ENCODE measurements at regions not wholly inside any gene's neighbourhood (a gene's known extent, or its start where the extent isn't known, plus 50 kb on each side); places are given as distances from the start of the nearest gene placed in this dataset.
A peak's percentile ranks its signal among the peaks of the same experiment; 100 is the strongest.

DNA sequence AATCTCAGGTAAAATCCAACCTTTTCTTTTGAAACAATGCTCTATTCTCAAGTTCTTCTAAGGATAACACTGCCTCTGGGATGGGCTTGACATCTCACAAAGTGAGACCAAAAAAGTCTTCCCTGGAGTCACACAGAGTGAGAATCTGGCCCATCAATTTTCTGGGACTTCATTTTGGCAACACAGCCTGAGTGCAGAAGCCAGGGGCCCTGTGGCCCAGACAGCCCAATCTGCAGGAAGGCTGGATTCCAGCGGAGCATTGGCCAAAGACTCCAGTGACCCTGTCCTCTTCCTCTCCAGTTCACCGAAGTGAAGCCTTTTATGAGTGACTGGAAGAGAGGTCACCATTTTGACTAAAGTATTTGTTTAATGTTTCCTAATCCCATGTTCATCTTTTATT lies 105.1 kb downstream of the PLK2 start:
- Histone ChIP-seq H3K27ac (ENCODE audit: low read depth, low read length) (no peak overlapping the region), H3K9ac (ENCODE audit: extremely low read depth, low read length, poor library complexity, severe bottlenecking) (no peak overlapping the region), H3K27me3 (ENCODE audit: control insufficient read depth, insufficient read depth, low read length, poor library complexity, severe bottlenecking) (no peaks in the 10 kb centered on the region), H3K36me3 (ENCODE audit: control insufficient read depth, insufficient read depth, low read length) (no peaks in the 10 kb centered on the region), H3K9me3 (ENCODE audit: control insufficient read depth, low read length) (peaks cover 8% of the 10 kb centered on the region), H3K4me3 (ENCODE audit: low read length) (no peak overlapping the region), H3K4me1 (ENCODE audit: control insufficient read depth, insufficient read depth, low read length) (peaks cover 10% of the 10 kb centered on the region)
- TF ChIP-seq CTCF (conservative IDR thresholded peaks at IDR 0.05): no peak
- Mint-ChIP-seq H3K36me3 (ENCODE audit: low read depth) (no peaks in the 10 kb centered on the region), H3K27me3 (ENCODE audit: insufficient read depth) (no peaks in the 10 kb centered on the region), H3K4me3 (no peak overlapping the region), H3K27ac (peak overlapping the region; percentile 67), H3K9me3 (no peaks in the 10 kb centered on the region), H3K4me1 (peaks cover 20% of the 10 kb centered on the region)
- no peak for DNase-seq
- 80 to 81% methylated on average over 2 of the region's 2 CpGs for WGBS, 2 experiments (ENCODE audit: insufficient coverage in 1 of 2, insufficient read length in 1 of 2)

- no peaks in the 10 kb centered on the region for H3K27me3 Mint-ChIP-seq (ENCODE audit: insufficient read depth)
- Histone ChIP-seq H3K4me1 (ENCODE audit: control insufficient read depth, insufficient read depth, low read length) (peaks cover 10% of the 10 kb centered on the region), H3K27ac (ENCODE audit: low read depth, low read length) (no peak overlapping the region), H3K36me3 (ENCODE audit: control insufficient read depth, insufficient read depth, low read length) (no peaks in the 10 kb centered on the region), H3K27me3 (ENCODE audit: control insufficient read depth, insufficient read depth, low read length, poor library complexity, severe bottlenecking) (no peaks in the 10 kb centered on the region), H3K9ac (ENCODE audit: extremely low read depth, low read length, poor library complexity, severe bottlenecking) (no peak overlapping the region), H3K9me3 (ENCODE audit: control insufficient read depth, low read length) (peaks cover 8% of the 10 kb centered on the region), H3K4me3 (ENCODE audit: low read length) (peak overlapping the region; percentile 28)
- H3K9me3 Mint-ChIP-seq: no peaks in the 10 kb centered on the region
- no peaks in the 10 kb centered on the region for H3K36me3 Mint-ChIP-seq (ENCODE audit: low read depth)
- H3K4me1 Mint-ChIP-seq: peaks cover 20% of the 10 kb centered on the region
- no peak overlapping the region for H3K4me3 Mint-ChIP-seq
- no peak for DNase-seq
- no peak overlapping the region for H3K27ac Mint-ChIP-seq
- TF ChIP-seq CTCF (conservative IDR thresholded peaks at IDR 0.05): no peak
Measured at GRCh38 chr5:58353992-58354391, 105.9 kb downstream of the PLK2 start.

DNA sequence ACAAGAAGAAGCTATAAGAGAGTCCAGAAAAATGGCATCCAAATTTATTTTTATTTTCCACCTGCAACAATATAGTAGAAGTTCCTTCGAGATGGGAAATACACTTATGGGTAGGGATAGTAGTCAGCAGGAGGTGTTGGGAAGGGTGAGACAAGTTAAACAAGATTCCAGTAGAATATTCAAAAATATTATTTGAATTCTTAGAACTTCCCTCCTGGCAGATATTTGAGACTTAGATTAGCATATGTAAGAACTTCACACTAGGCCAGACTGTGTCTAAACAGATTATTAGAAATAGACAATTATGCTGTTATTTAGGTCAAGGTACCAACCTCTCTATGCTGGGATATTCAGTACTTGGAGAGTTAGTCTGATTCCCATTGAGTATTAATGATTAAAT lies 108.7 kb downstream of the PLK2 start:
- H3K27ac Mint-ChIP-seq: no peak overlapping the region
- H3K27me3 Mint-ChIP-seq (ENCODE audit: insufficient read depth): no peaks in the 10 kb centered on the region
- peaks cover 10% of the 10 kb centered on the region for H3K4me1 ChIP-seq (ENCODE audit: control insufficient read depth, insufficient read depth, low read length)
- H3K27me3 ChIP-seq (ENCODE audit: control insufficient read depth, insufficient read depth, low read length, poor library complexity, severe bottlenecking): no peaks in the 10 kb centered on the region
- no peak overlapping the region for H3K9ac ChIP-seq (ENCODE audit: extremely low read depth, low read length, poor library complexity, severe bottlenecking)
- H3K27ac ChIP-seq (ENCODE audit: low read depth, low read length): no peak overlapping the region
- no peaks in the 10 kb centered on the region for H3K36me3 Mint-ChIP-seq (ENCODE audit: low read depth)
- no peaks in the 10 kb centered on the region for H3K9me3 Mint-ChIP-seq
- H3K9me3 ChIP-seq (ENCODE audit: control insufficient read depth, low read length): peaks cover 13% of the 10 kb centered on the region
- H3K4me1 Mint-ChIP-seq: peaks cover 20% of the 10 kb centered on the region
- no peak overlapping the region for H3K4me3 ChIP-seq (ENCODE audit: low read length)
- DNase-seq: no peak
- no peak overlapping the region for H3K4me3 Mint-ChIP-seq
- TF ChIP-seq CTCF (conservative IDR thresholded peaks at IDR 0.05): no peak
- no peaks in the 10 kb centered on the region for H3K36me3 ChIP-seq (ENCODE audit: control insufficient read depth, insufficient read depth, low read length)
- 80% methylated on average over 1 of the region's 1 CpG; no CpG with 5 or more reads in 1 of the 2 experiments for WGBS, 2 experiments (ENCODE audit: insufficient coverage in 1 of 2, insufficient read length in 1 of 2)

Data from endodermal cell (in vitro differentiated cells).